CD4-positive, alpha-beta memory T cell (primary cell): ENCODE measurements at regions not wholly inside any gene's neighbourhood (a gene's known extent, or its start where the extent isn't known, plus 50 kb on each side); places are given as distances from the start of the nearest gene placed in this dataset.
"Not testable (repeated sequence)": the region's sequence is repeated elsewhere in the genome, so short reads cannot be mapped to it uniquely, and the experiment has no call there.

Experiments used
- CTCF ChIA-PET: fragments of 350-600 bp; sonication (Branson Sonifier 250); formaldehyde crosslinking; loops from one replicate; lab custom pipeline; 2021; ENCODE audit warnings: inconsistent platforms; ENCODE audit not compliant: partially characterized antibody; lab: Charles Lee
- POLR2A ChIA-PET: fragments of 350-600 bp; sonication (Branson Sonifier 250); formaldehyde crosslinking; loops from one replicate; lab custom pipeline; 2021; ENCODE audit not compliant: partially characterized antibody; lab: Charles Lee
- DNase-seq, 5 donors: peaks; one replicate each; pipeline versions ENCODE4 v3.0.0 to v3.0.0-alpha.2; 2020 to 2022; ENCODE audit warnings: mixed read lengths in 1 of 5
- H3K27ac ChIP-seq: one replicate; pipeline ENCODE4 v1.7.0; 2013; ENCODE audit warnings: low read depth, low read length
- H3K27me3 ChIP-seq: 2 replicates; pipeline ENCODE4 v1.7.0; 2013; ENCODE audit warnings: mild to moderate bottlenecking, low read length, moderate library complexity; ENCODE audit not compliant: insufficient read depth
- H3K36me3 ChIP-seq: 2 replicates; pipeline ENCODE4 v1.7.0; 2013; ENCODE audit warnings: mild to moderate bottlenecking, low read length, moderate library complexity; ENCODE audit not compliant: insufficient read depth
- H3K4me1 ChIP-seq: 2 replicates; pipeline ENCODE4 v1.7.0; 2013; ENCODE audit warnings: mild to moderate bottlenecking, low read length, moderate library complexity; ENCODE audit not compliant: insufficient read depth
- H3K4me3 ChIP-seq, 2 donors: one replicate each; pipeline ENCODE4 v1.7.0; 2013; ENCODE audit warnings: low read length in 2 of 2, mild to moderate bottlenecking in 1 of 2
- H3K9me3 ChIP-seq, 2 donors: one replicate each; pipeline ENCODE4 v1.7.0; 2013; ENCODE audit warnings: low read length in 2 of 2, control low read depth in 1 of 2; ENCODE audit not compliant: control insufficient read depth in 1 of 2
- H3K27ac Mint-ChIP-seq, 7 donors: one replicate each; pipeline ENCODE4 v1.8.0; 2020 to 2021; ENCODE audit warnings: mixed read lengths in 7 of 7, mild to moderate bottlenecking in 6 of 7, inconsistent platforms in 3 of 7, moderate library complexity in 3 of 7
- H3K27me3 Mint-ChIP-seq, 2 donors: one replicate each; pipeline ENCODE4 v1.8.0; 2020 to 2021; ENCODE audit warnings: mixed read lengths in 2 of 2
- H3K36me3 Mint-ChIP-seq, 2 donors: one replicate each; pipeline ENCODE4 v1.8.0; 2020 to 2021; ENCODE audit warnings: mixed read lengths in 2 of 2, inconsistent platforms in 1 of 2, mild to moderate bottlenecking in 1 of 2
- H3K4me1 Mint-ChIP-seq, 4 donors: one replicate each; pipeline ENCODE4 v1.8.0; 2020 to 2021; ENCODE audit warnings: mixed read lengths in 4 of 4, mild to moderate bottlenecking in 1 of 4
- H3K4me3 Mint-ChIP-seq, 8 donors: one replicate each; pipeline ENCODE4 v1.8.0; 2020 to 2021; ENCODE audit warnings: mixed read lengths in 8 of 8, mild to moderate bottlenecking in 7 of 8, moderate library complexity in 6 of 8, inconsistent platforms in 3 of 8
- H3K9me3 Mint-ChIP-seq, 8 donors: one replicate each; pipeline ENCODE4 v1.8.0; 2020 to 2021; ENCODE audit warnings: mixed read lengths in 8 of 8, mild to moderate bottlenecking in 5 of 8, inconsistent platforms in 3 of 8, moderate library complexity in 1 of 8
- intact Hi-C: fragments of 100-400 bp; cut with micrococcal nuclease; formaldehyde crosslinking; loops from one replicate; pipeline ENCODE4 v1.15.1; 2023

- H3K36me3 Mint-ChIP-seq, H3K4me1 Mint-ChIP-seq, H3K4me1 ChIP-seq, intact Hi-C loops, DNase-seq, H3K27me3 ChIP-seq, H3K9me3 ChIP-seq, POLR2A ChIA-PET, H3K4me3 Mint-ChIP-seq, H3K9me3 Mint-ChIP-seq, H3K27ac Mint-ChIP-seq, H3K36me3 ChIP-seq, CTCF ChIA-PET, H3K27ac ChIP-seq, H3K4me3 ChIP-seq: not testable (repeated sequence)
- H3K27me3 Mint-ChIP-seq: peaks cover 11% of the 10 kb centered on the region in 2 donors
Measured at GRCh38 chr1:94348386-94348785, 69.8 kb upstream of the ABCD3 start.

DNA sequence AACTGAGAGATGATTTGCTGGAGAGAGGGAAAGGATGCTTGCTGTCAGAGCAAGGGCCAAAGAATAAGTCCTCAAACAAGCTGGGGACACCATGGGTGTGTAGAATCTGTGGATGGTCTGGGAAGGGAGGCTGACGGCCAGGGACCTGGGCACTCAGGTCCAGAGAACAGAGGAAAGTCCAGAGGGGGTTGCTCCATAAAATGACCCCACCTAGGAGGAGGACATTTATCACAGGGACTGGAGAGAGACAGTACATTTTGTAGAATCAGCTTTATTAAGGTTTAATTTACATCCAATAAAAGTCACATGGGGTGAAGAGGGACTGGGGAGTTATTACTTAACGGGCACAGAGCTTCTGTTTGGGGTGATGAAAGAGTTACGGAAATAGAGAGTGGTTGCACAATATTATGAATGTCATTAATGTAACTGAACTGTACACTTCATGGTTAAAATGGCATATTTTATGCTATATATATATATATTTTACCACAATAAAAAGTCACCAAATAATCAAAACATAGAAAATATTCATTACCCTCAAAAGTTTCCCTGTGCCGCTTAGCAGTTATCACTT is 73.0 kb upstream of the ABCD3 start:
- Histone ChIP-seq H3K27me3 (no peaks in the 10 kb centered on the region), H3K4me3 (no peak overlapping the region), H3K4me1 (no peaks in the 10 kb centered on the region), H3K36me3 (no peaks in the 10 kb centered on the region), H3K27ac (no peak overlapping the region), H3K9me3 (no peaks in the 10 kb centered on the region)
- Mint-ChIP-seq H3K4me1 (no peaks in the 10 kb centered on the region), H3K4me3 (no peak overlapping the region), H3K36me3 (no peaks in the 10 kb centered on the region), H3K27ac (no peak overlapping the region), H3K27me3 (peaks cover 7 to 9% of the 10 kb centered on the region in 2 donors), H3K9me3 (peaks cover 0 to 3% (median 0%) of the 10 kb centered on the region in 8 donors)
- ChIA-PET CTCF (no interaction called here), POLR2A (no interaction called here)
- DNase-seq: no peak
- intact Hi-C loops: no loop called here

DNA sequence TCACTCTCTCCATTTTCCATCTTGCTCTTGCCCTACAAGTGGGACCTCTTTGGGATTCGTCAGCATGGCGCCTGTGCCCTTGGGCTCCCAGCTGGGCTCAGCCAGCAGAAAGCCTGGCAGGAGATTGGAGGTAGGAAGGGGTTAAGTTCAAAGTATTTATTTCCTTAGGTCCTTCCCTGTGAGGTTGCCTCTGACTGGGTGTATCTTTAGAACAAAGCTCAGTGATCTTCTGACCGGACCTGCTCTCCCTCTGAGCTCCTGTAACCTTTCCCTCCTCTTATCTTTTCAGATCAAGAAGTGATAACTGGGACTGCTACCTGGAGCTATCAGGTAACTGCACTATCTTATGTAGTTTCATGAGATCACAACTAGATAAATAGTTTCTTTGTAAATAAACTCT is 75.8 kb upstream of the ABCD3 start:
- no peak for DNase-seq
- Histone ChIP-seq H3K9me3 (no peaks in the 10 kb centered on the region), H3K27me3 (no peaks in the 10 kb centered on the region), H3K27ac (no peak overlapping the region), H3K4me3 (no peak overlapping the region), H3K36me3 (no peaks in the 10 kb centered on the region), H3K4me1 (no peaks in the 10 kb centered on the region)
- H3K9me3 Mint-ChIP-seq: no peaks in the 10 kb centered on the region
- no peaks in the 10 kb centered on the region for H3K36me3 Mint-ChIP-seq
- ChIA-PET CTCF (no interaction called here), POLR2A (no interaction called here)
- peaks cover 6% of the 10 kb centered on the region in 2 donors for H3K27me3 Mint-ChIP-seq
- no peak overlapping the region for H3K27ac Mint-ChIP-seq
- H3K4me1 Mint-ChIP-seq: no peaks in the 10 kb centered on the region
- intact Hi-C loops: no loop called here
- no peak overlapping the region for H3K4me3 Mint-ChIP-seq

DNA sequence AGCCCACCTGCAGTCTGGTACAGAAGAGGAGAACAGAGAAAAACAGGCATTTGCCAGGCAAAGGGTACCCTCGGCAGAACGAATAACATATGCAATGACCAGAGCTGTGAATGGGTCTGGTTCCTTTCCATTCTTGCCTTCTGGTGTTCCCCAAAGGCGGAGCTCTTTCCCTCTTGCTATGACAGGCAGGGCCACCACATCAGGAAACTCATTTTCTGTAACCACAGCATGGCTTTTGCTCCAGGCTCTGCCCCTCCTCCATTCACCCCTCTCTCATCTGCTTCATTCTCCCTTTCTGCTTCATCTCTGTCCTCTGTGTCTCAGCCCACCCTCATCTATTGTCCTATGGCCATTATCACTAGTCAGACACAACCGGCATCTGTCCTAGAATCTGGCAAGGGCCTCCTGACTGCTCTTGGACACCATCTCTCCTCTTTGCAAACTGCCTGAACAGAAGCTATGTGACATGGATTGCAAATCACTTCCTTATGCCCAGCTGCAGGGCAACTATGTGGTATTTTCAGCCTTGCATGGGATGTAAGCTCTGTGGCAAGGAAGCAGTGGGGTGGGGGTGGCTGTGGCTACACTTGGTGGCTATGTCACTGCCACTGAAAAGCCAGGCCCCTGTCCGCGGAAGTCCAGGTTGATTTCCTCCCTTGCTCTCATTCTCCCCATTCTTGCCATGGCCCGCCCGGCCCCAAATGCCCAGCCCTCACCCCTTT is 78.8 kb upstream of the ABCD3 start:
- no peaks in the 10 kb centered on the region for H3K36me3 ChIP-seq
- peaks cover 6 to 9% of the 10 kb centered on the region in 2 donors for H3K27me3 Mint-ChIP-seq
- ChIA-PET CTCF (no interaction called here), POLR2A (no interaction called here)
- no peak overlapping the region for H3K27ac Mint-ChIP-seq
- H3K27ac ChIP-seq: no peak overlapping the region
- H3K9me3 Mint-ChIP-seq: no peaks in the 10 kb centered on the region
- intact Hi-C loops: no loop called here
- DNase-seq: no peak
- H3K4me1 Mint-ChIP-seq: peaks cover 0 to 2% (median 0%) of the 10 kb centered on the region in 4 donors
- H3K4me3 Mint-ChIP-seq: no peak overlapping the region
- H3K4me1 ChIP-seq: no peaks in the 10 kb centered on the region
- H3K36me3 Mint-ChIP-seq: no peaks in the 10 kb centered on the region
- H3K27me3 ChIP-seq: no peaks in the 10 kb centered on the region
- no peak overlapping the region for H3K4me3 ChIP-seq
- H3K9me3 ChIP-seq: no peaks in the 10 kb centered on the region

DNA sequence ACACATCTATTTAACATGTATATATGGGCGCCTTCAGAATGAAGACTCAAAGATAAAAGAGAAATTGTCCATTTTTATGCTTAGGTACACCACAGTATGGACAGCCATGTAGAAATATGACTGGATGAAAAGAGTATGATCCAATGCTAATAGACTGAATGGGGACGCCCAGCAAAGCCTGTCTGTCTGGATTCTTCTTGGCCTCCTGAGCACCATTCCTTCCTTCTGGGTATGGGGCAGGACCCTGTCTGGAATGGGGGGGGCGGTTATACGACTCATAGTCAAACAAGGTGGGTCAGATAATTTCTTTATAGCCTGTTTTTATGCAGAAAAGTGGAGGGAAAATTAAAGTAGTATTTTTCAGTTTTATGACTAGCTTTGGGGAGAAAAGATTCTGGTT is 81.2 kb upstream of the ABCD3 start:
- peaks cover 6 to 10% of the 10 kb centered on the region in 2 donors for H3K27me3 Mint-ChIP-seq

GRCh38 chr1:94335950-94336349 is 82.2 kb upstream of the ABCD3 start:
- H3K9me3 ChIP-seq: no peaks in the 10 kb centered on the region
- H3K4me3 Mint-ChIP-seq: no peak overlapping the region
- no peak overlapping the region for H3K4me3 ChIP-seq
- H3K36me3 ChIP-seq: no peaks in the 10 kb centered on the region
- no peak overlapping the region for H3K27ac ChIP-seq
- intact Hi-C loops: no loop called here
- peak in 2 of 5 donors; percentile 5 to 6 for DNase-seq
- no peaks in the 10 kb centered on the region for H3K4me1 ChIP-seq
- POLR2A ChIA-PET: no interaction called here
- peaks cover 0 to 2% (median 0%) of the 10 kb centered on the region in 4 donors for H3K4me1 Mint-ChIP-seq
- H3K27me3 ChIP-seq: no peaks in the 10 kb centered on the region
- no peaks in the 10 kb centered on the region for H3K9me3 Mint-ChIP-seq
- H3K27me3 Mint-ChIP-seq: peaks cover 5 to 15% of the 10 kb centered on the region in 2 donors
- no peak overlapping the region for H3K27ac Mint-ChIP-seq
- H3K36me3 Mint-ChIP-seq: no peaks in the 10 kb centered on the region
- CTCF ChIA-PET: interaction anchor here (1.1 kb wide), 1 partner anchor 127 kb away, joined by 3 read pairs; no protein-coding TSS in a partner anchor

More for the DNA sequence above, 81.2 kb upstream of the ABCD3 start:
- no peaks in the 10 kb centered on the region for H3K9me3 Mint-ChIP-seq
- H3K36me3 Mint-ChIP-seq: no peaks in the 10 kb centered on the region
- peaks cover 0 to 2% (median 0%) of the 10 kb centered on the region in 4 donors for H3K4me1 Mint-ChIP-seq
- Histone ChIP-seq H3K4me3 (no peak overlapping the region), H3K27ac (no peak overlapping the region), H3K36me3 (no peaks in the 10 kb centered on the region), H3K4me1 (no peaks in the 10 kb centered on the region), H3K27me3 (no peaks in the 10 kb centered on the region), H3K9me3 (no peaks in the 10 kb centered on the region)
- no peak for DNase-seq
- intact Hi-C loops: no loop called here
- no peak overlapping the region for H3K27ac Mint-ChIP-seq
- ChIA-PET CTCF (interaction anchor here (0.6 to 0.8 kb wide), 2 partner anchors 300 to 671 kb away, joined by 3 to 4 read pairs; no protein-coding TSS in a partner anchor), POLR2A (no interaction called here)
- peak overlapping the region in 1 of 8 donors; percentile 57 for H3K4me3 Mint-ChIP-seq

DNA sequence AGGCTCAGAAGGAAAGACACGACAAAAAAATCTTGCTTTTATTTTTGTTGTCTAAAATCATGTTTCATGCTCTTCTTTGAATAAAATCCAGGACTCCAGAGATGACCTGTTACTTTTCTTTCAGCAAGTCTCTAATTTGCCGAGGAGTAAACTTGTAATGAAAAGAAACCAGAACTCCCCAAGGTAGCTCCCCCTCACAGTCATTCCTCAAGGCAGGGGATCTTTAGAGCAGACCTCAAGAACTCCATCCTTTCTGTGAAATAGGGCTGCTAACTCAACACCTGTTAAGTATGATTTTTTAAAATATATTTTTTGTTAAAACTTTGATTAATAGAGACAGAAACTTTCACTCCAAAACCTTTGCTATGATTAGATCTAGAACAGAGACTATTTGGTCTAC is 82.7 kb upstream of the ABCD3 start:
- no peaks in the 10 kb centered on the region for H3K4me1 ChIP-seq
- peaks cover 5 to 15% of the 10 kb centered on the region in 2 donors for H3K27me3 Mint-ChIP-seq
- H3K27me3 ChIP-seq: no peaks in the 10 kb centered on the region
- no peak overlapping the region for H3K4me3 ChIP-seq
- H3K36me3 Mint-ChIP-seq: no peaks in the 10 kb centered on the region
- ChIA-PET CTCF (interaction anchor here (1.1 kb wide), 1 partner anchor 128 kb away, joined by 3 read pairs; no protein-coding TSS in a partner anchor), POLR2A (no interaction called here)
- peak overlapping the region in 1 of 7 donors; percentile 62 for H3K27ac Mint-ChIP-seq
- intact Hi-C loops: no loop called here
- no peak overlapping the region for H3K4me3 Mint-ChIP-seq
- H3K4me1 Mint-ChIP-seq: peaks cover 0 to 2% (median 0%) of the 10 kb centered on the region in 4 donors
- DNase-seq: no peak
- no peak overlapping the region for H3K27ac ChIP-seq
- no peaks in the 10 kb centered on the region for H3K9me3 ChIP-seq
- H3K36me3 ChIP-seq: no peaks in the 10 kb centered on the region
- no peaks in the 10 kb centered on the region for H3K9me3 Mint-ChIP-seq
